Neural progenitor cell (in vitro differentiated cells): ENCODE measurements at regions not wholly inside any gene's neighbourhood (a gene's known extent, or its start where the extent isn't known, plus 50 kb on each side); places are given as distances from the start of the nearest gene placed in this dataset.

Experiments used
- DNase-seq: peaks from one replicate; pipeline ENCODE4 v3.0.0-alpha.2; 2016; ENCODE audit warnings: low spot score
- H2AFZ ChIP-seq: fragments of 200-600 bp; sonication (generic); replicated peaks from 2 replicates; pipeline ENCODE4 v1.6.1; 2016; ENCODE audit warnings: antibody characterized with exemption
- H3F3A ChIP-seq: fragments of 200-600 bp; sonication (generic); 2 replicates; pipeline ENCODE4 v1.6.1; 2016; ENCODE audit warnings: antibody characterized with exemption, low read depth
- H3K27ac ChIP-seq: fragments of 200-600 bp; sonication (generic); 2 replicates; pipeline ENCODE4 v1.5.1; 2016; ENCODE audit warnings: mild to moderate bottlenecking
- H3K27me3 ChIP-seq: fragments of 200-600 bp; sonication (generic); 2 replicates; pipeline ENCODE4 v1.6.1; 2016; ENCODE audit warnings: mild to moderate bottlenecking, moderate library complexity
- H3K36me3 ChIP-seq: fragments of 200-600 bp; sonication (generic); 2 replicates; pipeline ENCODE4 v1.5.1; 2016
- H3K4me1 ChIP-seq: fragments of 200-600 bp; sonication (generic); 2 replicates; pipeline ENCODE4 v1.6.1; 2016; ENCODE audit warnings: mixed run types
- H3K4me2 ChIP-seq: fragments of 200-600 bp; sonication (generic); 2 replicates; pipeline ENCODE4 v1.6.1; 2016
- H3K4me3 ChIP-seq: fragments of 200-600 bp; sonication (generic); 2 replicates; pipeline ENCODE4 v1.5.1; 2016
- H3K79me2 ChIP-seq: fragments of 200-600 bp; sonication (generic); 2 replicates; pipeline ENCODE4 v1.6.1; 2016; ENCODE audit warnings: low read depth
- H3K9ac ChIP-seq: fragments of 200-600 bp; sonication (generic); 2 replicates; pipeline ENCODE4 v1.6.1; 2016
- H3K9me3 ChIP-seq: fragments of 200-600 bp; sonication (generic); 2 replicates; pipeline ENCODE4 v1.5.1; 2016; ENCODE audit warnings: low read depth
- H4K20me1 ChIP-seq: fragments of 200-600 bp; sonication (generic); 2 replicates; pipeline ENCODE4 v1.6.1; 2016; ENCODE audit warnings: low read depth
- H3K27ac Mint-ChIP-seq: 3 replicates; pipeline ENCODE4 v1.8.0; 2021; ENCODE audit warnings: mixed read lengths
- H3K27me3 Mint-ChIP-seq: 2 replicates; pipeline ENCODE4 v1.8.0; 2022; ENCODE audit warnings: low read depth, mild to moderate bottlenecking, inconsistent platforms, moderate library complexity, mixed read lengths; ENCODE audit not compliant: insufficient read depth
- H3K36me3 Mint-ChIP-seq: 3 replicates; pipeline ENCODE4 v1.8.0; 2021; ENCODE audit warnings: mixed read lengths
- H3K4me1 Mint-ChIP-seq: 3 replicates; pipeline ENCODE4 v1.8.0; 2021; ENCODE audit warnings: mixed read lengths
- H3K4me3 Mint-ChIP-seq: 3 replicates; pipeline ENCODE4 v1.8.0; 2021; ENCODE audit warnings: mild to moderate bottlenecking, moderate library complexity, mixed read lengths
- H3K9me3 Mint-ChIP-seq: 3 replicates; pipeline ENCODE4 v1.8.0; 2020; ENCODE audit warnings: mixed read lengths
- EZH2 ChIP-seq: fragments of 200-600 bp; sonication (generic); IDR thresholded peaks from 2 replicates; pipeline ENCODE4 v1.6.1; 2017; ENCODE audit warnings: antibody characterized with exemption, mild to moderate bottlenecking, moderate library complexity
- EZH2phosphoT487 ChIP-seq: fragments of 200-600 bp; sonication (generic); IDR thresholded peaks from 2 replicates; pipeline ENCODE4 v1.6.1; 2017; ENCODE audit warnings: antibody characterized with exemption
- TF ChIP-seq, protein P1 (sequence below): fragments of 200-600 bp; sonication (generic); IDR thresholded peaks from 2 replicates; pipeline ENCODE4 v1.5.1; 2017; ENCODE audit warnings: antibody characterized with exemption, mild to moderate bottlenecking

DNA sequence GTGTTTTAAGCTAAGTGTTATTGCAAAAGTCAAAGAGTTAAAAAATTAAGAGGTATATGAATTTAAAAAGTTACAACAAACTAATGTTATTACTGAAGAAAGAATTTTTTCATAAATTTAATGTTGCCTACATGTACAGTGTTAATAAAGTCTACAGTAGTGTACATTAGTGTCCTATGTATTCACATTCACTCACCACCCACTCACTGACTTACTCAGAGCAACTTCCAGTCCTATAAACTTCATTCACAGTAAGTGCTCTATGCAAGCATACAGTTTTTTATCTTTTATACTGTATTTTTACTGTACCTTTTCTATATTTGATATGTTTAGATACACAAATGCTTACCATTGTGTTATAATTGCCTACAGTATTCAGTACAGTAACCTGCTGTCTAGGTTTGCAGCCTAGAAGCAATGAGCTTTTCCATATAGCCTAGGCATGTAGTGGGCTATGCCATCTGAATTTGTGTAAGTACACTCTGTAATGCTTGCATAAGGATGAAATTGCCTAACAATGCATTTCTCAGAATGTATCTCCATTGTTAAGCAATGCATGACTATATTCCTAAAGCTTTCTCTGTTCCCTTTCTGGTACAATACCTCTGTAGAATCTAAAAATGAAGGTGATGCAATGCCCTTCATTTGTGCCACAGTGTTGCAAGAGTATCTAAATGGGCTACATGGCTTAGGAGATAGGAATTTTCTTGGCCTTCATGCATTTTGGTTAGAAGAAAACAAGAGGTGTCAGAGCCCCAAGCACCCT is 370.8 kb upstream of the NT5C1B start:
- H3K4me2 ChIP-seq = no peak overlapping the region
- TF ChIP-seq EZH2phosphoT487 (no peak), EZH2 (no peak)
- TF ChIP-seq, protein P1, sequence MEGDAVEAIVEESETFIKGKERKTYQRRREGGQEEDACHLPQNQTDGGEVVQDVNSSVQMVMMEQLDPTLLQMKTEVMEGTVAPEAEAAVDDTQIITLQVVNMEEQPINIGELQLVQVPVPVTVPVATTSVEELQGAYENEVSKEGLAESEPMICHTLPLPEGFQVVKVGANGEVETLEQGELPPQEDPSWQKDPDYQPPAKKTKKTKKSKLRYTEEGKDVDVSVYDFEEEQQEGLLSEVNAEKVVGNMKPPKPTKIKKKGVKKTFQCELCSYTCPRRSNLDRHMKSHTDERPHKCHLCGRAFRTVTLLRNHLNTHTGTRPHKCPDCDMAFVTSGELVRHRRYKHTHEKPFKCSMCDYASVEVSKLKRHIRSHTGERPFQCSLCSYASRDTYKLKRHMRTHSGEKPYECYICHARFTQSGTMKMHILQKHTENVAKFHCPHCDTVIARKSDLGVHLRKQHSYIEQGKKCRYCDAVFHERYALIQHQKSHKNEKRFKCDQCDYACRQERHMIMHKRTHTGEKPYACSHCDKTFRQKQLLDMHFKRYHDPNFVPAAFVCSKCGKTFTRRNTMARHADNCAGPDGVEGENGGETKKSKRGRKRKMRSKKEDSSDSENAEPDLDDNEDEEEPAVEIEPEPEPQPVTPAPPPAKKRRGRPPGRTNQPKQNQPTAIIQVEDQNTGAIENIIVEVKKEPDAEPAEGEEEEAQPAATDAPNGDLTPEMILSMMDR = no peak

GRCh38 chr2:18959200-18959599 is 369.8 kb upstream of the NT5C1B start:
- Histone ChIP-seq H3K27ac (no peak overlapping the region), H3K4me3 (no peak overlapping the region), H3F3A (no peaks in the 10 kb centered on the region), H3K4me2 (no peak overlapping the region), H3K27me3 (no peaks in the 10 kb centered on the region), H4K20me1 (no peaks in the 10 kb centered on the region), H3K4me1 (no peaks in the 10 kb centered on the region), H3K36me3 (no peaks in the 10 kb centered on the region), H3K9me3 (no peaks in the 10 kb centered on the region), H3K79me2 (no peaks in the 10 kb centered on the region), H2AFZ (no peak overlapping the region), H3K9ac (no peak overlapping the region)
- H3K4me3 Mint-ChIP-seq = no peak overlapping the region
- TF ChIP-seq EZH2phosphoT487 = no peak
- no peak for TF ChIP-seq EZH2
- TF ChIP-seq, protein P1 = no peak
- DNase-seq = no peak
- no peaks in the 10 kb centered on the region for H3K4me1 Mint-ChIP-seq
- peaks cover 3% of the 10 kb centered on the region for H3K27me3 Mint-ChIP-seq
- H3K36me3 Mint-ChIP-seq = no peaks in the 10 kb centered on the region
- H3K9me3 Mint-ChIP-seq = no peaks in the 10 kb centered on the region
- H3K27ac Mint-ChIP-seq = no peak overlapping the region

More for the DNA sequence above, 370.8 kb upstream of the NT5C1B start:
- Histone ChIP-seq H4K20me1 (no peaks in the 10 kb centered on the region), H3K4me3 (no peak overlapping the region), H3K4me1 (no peaks in the 10 kb centered on the region), H3K9me3 (no peaks in the 10 kb centered on the region), H3F3A (no peaks in the 10 kb centered on the region), H3K36me3 (no peaks in the 10 kb centered on the region), H2AFZ (no peak overlapping the region), H3K27ac (no peak overlapping the region), H3K27me3 (no peaks in the 10 kb centered on the region), H3K9ac (no peak overlapping the region), H3K79me2 (no peaks in the 10 kb centered on the region)
- Mint-ChIP-seq H3K27ac (no peak overlapping the region), H3K36me3 (no peaks in the 10 kb centered on the region), H3K9me3 (no peaks in the 10 kb centered on the region), H3K4me3 (no peak overlapping the region), H3K4me1 (no peaks in the 10 kb centered on the region), H3K27me3 (peaks cover 3% of the 10 kb centered on the region)
- DNase-seq = no peak

DNA sequence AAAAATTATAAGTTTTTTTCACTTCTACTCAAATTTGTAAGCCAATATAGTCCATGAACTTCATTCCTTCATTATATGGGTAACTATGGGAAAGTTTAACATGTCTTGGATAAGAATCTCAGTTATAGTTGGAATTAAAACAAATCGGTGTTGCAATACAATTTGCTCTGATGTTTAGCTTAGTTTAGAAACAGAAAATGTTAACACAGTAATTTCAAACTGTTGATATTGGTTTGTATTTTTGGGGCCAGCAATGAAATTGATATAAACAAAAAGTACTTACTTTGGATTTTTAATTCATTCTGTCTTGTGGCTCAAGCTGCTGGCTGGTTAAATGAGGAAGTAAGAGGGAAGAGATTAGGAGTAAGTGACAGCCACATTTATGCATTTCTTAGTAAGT is 368.5 kb upstream of the NT5C1B start:
- no peak for DNase-seq
- H3K4me3 Mint-ChIP-seq = no peak overlapping the region
- no peaks in the 10 kb centered on the region for H3K36me3 Mint-ChIP-seq
- no peaks in the 10 kb centered on the region for H3K27me3 ChIP-seq
- H2AFZ ChIP-seq = no peak overlapping the region
- H3K9ac ChIP-seq = no peak overlapping the region
- no peaks in the 10 kb centered on the region for H3K79me2 ChIP-seq
- H3K9me3 ChIP-seq = no peaks in the 10 kb centered on the region
- H4K20me1 ChIP-seq = no peaks in the 10 kb centered on the region
- H3K27ac Mint-ChIP-seq = no peak overlapping the region
- H3K36me3 ChIP-seq = no peaks in the 10 kb centered on the region
- H3K4me1 ChIP-seq = no peaks in the 10 kb centered on the region
- H3K4me1 Mint-ChIP-seq = no peaks in the 10 kb centered on the region
- no peak for TF ChIP-seq EZH2phosphoT487
- TF ChIP-seq EZH2 = no peak
- TF ChIP-seq, protein P1 = no peak
- no peak overlapping the region for H3K4me3 ChIP-seq
- H3K27ac ChIP-seq = no peak overlapping the region
- no peaks in the 10 kb centered on the region for H3K9me3 Mint-ChIP-seq
- H3K27me3 Mint-ChIP-seq = peaks cover 4% of the 10 kb centered on the region
- no peaks in the 10 kb centered on the region for H3F3A ChIP-seq
- no peak overlapping the region for H3K4me2 ChIP-seq
